OCI-LY7 (cell line): ENCODE measurements at regions not wholly inside any gene's neighbourhood (a gene's known extent, or its start where the extent isn't known, plus 50 kb on each side); places are given as distances from the start of the nearest gene placed in this dataset.

Source experiments
- BruUV-seq: library from RNA; stranded (reverse); fragments of 400-500 nt; replicated peaks from 2 replicates; lab custom pipeline; 2021; lab: Mats Ljungman, UMichigan
- CTCF ChIA-PET: fragments of 300-600 bp; sonication (Branson Sonifier 250); formaldehyde crosslinking; loops from one replicate; lab custom pipeline; 2022; ENCODE audit warnings: antibody characterized with exemption; ENCODE audit not compliant: unreplicated experiment; lab: Charles Lee
- POLR2A ChIA-PET: fragments of 300-600 bp; sonication (Branson Sonifier 250); formaldehyde crosslinking; loops from one replicate; lab custom pipeline; 2022; ENCODE audit warnings: antibody characterized with exemption; lab: Charles Lee
- DNase-seq: peaks from one replicate; pipeline ENCODE4 v3.0.0-alpha.2; 2015; ENCODE audit warnings: low spot score
- H2AFZ ChIP-seq: fragments of 200-600 bp; sonication (generic), shearing (Covaris generic); 2 replicates; pipeline ENCODE4 v1.6.1; 2014; ENCODE audit warnings: mild to moderate bottlenecking, antibody characterized with exemption, low read length, moderate library complexity
- H3K27ac ChIP-seq: fragments of 200-600 bp; sonication (generic); 2 replicates; pipeline ENCODE4 v1.5.1; 2014; ENCODE audit warnings: mixed run types, low read depth, mild to moderate bottlenecking, moderate library complexity, low read length, inconsistent platforms; ENCODE audit not compliant: poor library complexity, severe bottlenecking
- H3K36me3 ChIP-seq: fragments of 200-600 bp; sonication (generic); 2 replicates; pipeline ENCODE4 v1.6.1; 2014; ENCODE audit warnings: mild to moderate bottlenecking, antibody characterized with exemption, low read length, moderate library complexity, mixed read lengths; ENCODE audit not compliant: insufficient read depth
- H3K4me1 ChIP-seq: fragments of 200-600 bp; sonication (generic); 2 replicates; pipeline ENCODE4 v1.5.1; 2014; ENCODE audit warnings: mild to moderate bottlenecking, low read length; ENCODE audit not compliant: insufficient read depth, poor library complexity, severe bottlenecking
- H3K4me2 ChIP-seq: fragments of 200-600 bp; sonication (generic); 2 replicates; pipeline ENCODE4 v1.6.1; 2014; ENCODE audit warnings: mild to moderate bottlenecking, low read length
- H3K4me3 ChIP-seq: fragments of 200-600 bp; sonication (generic); 2 replicates; pipeline ENCODE4 v1.5.1; 2014; ENCODE audit warnings: mild to moderate bottlenecking, low read depth, low read length; ENCODE audit not compliant: poor library complexity, severe bottlenecking
- H3K79me2 ChIP-seq: fragments of 200-600 bp; sonication (generic); 2 replicates; pipeline ENCODE4 v1.6.1; 2016; ENCODE audit warnings: low read depth, mild to moderate bottlenecking, low read length, moderate library complexity, mixed read lengths; ENCODE audit not compliant: insufficient read depth
- H3K9me2 ChIP-seq: fragments of 200-600 bp; sonication (generic); 2 replicates; pipeline ENCODE4 v1.6.1; 2016; ENCODE audit warnings: mild to moderate bottlenecking, low read length, mixed read lengths; ENCODE audit not compliant: insufficient read depth
- H3K9me3 ChIP-seq: fragments of 200-600 bp; sonication (generic); 2 replicates; pipeline ENCODE4 v1.6.1; 2014; ENCODE audit warnings: mild to moderate bottlenecking, mixed run types, low read length, mixed read lengths
- H4K20me1 ChIP-seq: fragments of 200-600 bp; sonication (generic); 2 replicates; pipeline ENCODE4 v1.6.1; 2014; ENCODE audit warnings: mild to moderate bottlenecking, antibody characterized with exemption, low read length, moderate library complexity, mixed read lengths; ENCODE audit not compliant: insufficient read depth
- EZH2phosphoT487 ChIP-seq: fragments of 200-600 bp; sonication (generic); IDR thresholded peaks from 2 replicates; pipeline ENCODE4 v1.6.1; 2018; ENCODE audit warnings: low read depth, borderline replicate concordance, mild to moderate bottlenecking, mixed run types, antibody characterized with exemption, low read length, moderate library complexity, mixed read lengths
- intact Hi-C: fragments of 100-400 bp; cut with micrococcal nuclease; formaldehyde crosslinking; loops from one replicate; pipeline ENCODE4 v1.10.0; 2022; ENCODE audit not compliant: unreplicated experiment
- TF ChIP-seq, protein P1 (sequence below): fragments of 200-600 bp; sonication (generic); conservative IDR thresholded peaks from 2 replicates; pipeline ENCODE4 v1.5.1; 2014; ENCODE audit warnings: mild to moderate bottlenecking, antibody characterized with exemption, low read length, moderate library complexity, mixed read lengths

DNA sequence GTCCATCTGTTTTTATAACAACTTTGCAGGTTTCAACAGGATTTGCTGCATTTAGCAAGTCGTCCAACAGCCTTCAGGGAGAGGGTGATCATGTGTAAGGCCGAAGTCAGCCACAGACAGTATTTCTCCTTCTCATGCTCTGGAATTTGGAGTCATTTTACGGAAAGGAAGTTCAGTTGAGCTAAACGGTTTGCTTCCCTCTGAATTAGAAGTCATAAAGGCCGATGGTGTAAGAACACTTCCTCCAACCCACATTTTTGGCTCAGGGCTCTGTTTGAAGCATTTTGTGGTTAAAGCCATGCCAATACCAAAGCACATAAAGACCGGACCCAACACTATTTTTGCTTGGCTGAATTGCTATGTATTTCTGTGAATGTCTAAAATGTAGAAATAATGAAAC lies 129.5 kb downstream of the TMEM182 start:
- intact Hi-C loops, result no loop called here
- CTCF ChIA-PET, result no interaction called here
- no TSS peak for BruUV-seq

DNA sequence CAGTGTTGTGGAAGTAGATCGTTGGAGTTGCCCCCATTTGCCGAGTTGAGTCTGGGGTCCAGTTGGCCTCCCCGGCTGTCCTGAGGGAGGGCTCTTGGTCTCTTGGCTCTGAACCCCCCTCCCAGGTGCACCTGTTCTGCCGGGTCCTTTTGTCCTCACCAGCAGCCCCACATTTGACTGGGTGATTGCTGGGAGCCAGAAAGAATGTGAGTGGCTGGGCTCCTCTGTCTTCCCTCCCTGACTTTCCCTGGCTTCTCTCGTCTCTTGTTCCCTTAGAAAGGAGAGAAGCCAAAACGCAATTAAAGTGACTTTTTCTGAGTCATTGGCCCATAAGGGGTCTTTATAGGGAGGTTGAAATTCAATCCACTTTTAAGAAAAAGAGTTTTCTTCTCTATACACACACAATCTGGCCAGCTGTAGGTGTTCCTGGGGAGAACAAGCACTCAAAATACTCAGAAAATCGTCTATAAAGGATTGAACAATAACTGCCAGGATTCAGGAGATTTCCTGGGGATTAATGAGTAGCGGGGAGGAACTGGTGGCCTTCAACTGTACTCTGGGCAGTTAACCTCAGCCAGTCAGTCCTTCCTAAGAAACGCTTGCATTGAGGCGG lies 131.0 kb downstream of the TMEM182 start:
- Histone ChIP-seq H3K4me2 (no peak overlapping the region), H3K9me3 (no peaks in the 10 kb centered on the region), H3K4me1 (no peaks in the 10 kb centered on the region), H3K4me3 (no peak overlapping the region), H3K27ac (no peak overlapping the region), H3K9me2 (no peaks in the 10 kb centered on the region), H3K36me3 (no peaks in the 10 kb centered on the region), H4K20me1 (no peaks in the 10 kb centered on the region), H3K79me2 (no peaks in the 10 kb centered on the region), H2AFZ (no peak overlapping the region)
- POLR2A ChIA-PET, result no interaction called here
- no peak for TF ChIP-seq EZH2phosphoT487
- TF ChIP-seq, protein P1, sequence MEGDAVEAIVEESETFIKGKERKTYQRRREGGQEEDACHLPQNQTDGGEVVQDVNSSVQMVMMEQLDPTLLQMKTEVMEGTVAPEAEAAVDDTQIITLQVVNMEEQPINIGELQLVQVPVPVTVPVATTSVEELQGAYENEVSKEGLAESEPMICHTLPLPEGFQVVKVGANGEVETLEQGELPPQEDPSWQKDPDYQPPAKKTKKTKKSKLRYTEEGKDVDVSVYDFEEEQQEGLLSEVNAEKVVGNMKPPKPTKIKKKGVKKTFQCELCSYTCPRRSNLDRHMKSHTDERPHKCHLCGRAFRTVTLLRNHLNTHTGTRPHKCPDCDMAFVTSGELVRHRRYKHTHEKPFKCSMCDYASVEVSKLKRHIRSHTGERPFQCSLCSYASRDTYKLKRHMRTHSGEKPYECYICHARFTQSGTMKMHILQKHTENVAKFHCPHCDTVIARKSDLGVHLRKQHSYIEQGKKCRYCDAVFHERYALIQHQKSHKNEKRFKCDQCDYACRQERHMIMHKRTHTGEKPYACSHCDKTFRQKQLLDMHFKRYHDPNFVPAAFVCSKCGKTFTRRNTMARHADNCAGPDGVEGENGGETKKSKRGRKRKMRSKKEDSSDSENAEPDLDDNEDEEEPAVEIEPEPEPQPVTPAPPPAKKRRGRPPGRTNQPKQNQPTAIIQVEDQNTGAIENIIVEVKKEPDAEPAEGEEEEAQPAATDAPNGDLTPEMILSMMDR, result no peak
- no peak for DNase-seq
- no TSS peak for BruUV-seq
- CTCF ChIA-PET, result no interaction called here
- intact Hi-C loops, result no loop called here

More for the DNA sequence above, 129.5 kb downstream of the TMEM182 start:
- H4K20me1 ChIP-seq, result no peaks in the 10 kb centered on the region
- H3K4me3 ChIP-seq, result no peak overlapping the region
- no peaks in the 10 kb centered on the region for H3K4me1 ChIP-seq
- no peak overlapping the region for H3K4me2 ChIP-seq
- H3K9me2 ChIP-seq, result no peaks in the 10 kb centered on the region
- POLR2A ChIA-PET, result no interaction called here
- no peak for DNase-seq
- no peak overlapping the region for H2AFZ ChIP-seq
- H3K36me3 ChIP-seq, result no peaks in the 10 kb centered on the region
- TF ChIP-seq, protein P1, result no peak
- TF ChIP-seq EZH2phosphoT487, result no peak
- no peaks in the 10 kb centered on the region for H3K9me3 ChIP-seq
- no peaks in the 10 kb centered on the region for H3K79me2 ChIP-seq
- H3K27ac ChIP-seq, result no peak overlapping the region

DNA sequence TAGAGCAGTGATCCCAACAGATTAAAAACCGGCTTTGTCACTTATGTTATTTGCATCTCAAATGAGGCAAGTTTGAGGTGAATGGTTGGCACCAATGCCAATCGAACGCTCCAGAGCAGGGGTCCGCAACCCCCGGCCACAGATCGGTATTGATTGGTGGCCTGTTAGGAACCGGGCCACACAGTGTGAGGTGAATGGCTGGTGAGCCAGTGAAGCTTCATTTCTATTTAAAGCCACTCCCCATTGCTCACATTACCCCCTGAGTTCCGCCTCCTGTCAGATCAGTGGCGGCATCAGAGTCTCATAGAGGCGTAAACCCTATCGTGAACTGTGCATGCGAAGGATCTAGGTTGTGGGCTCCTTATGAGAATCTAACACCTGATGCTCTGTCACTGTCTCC lies 132.0 kb downstream of the TMEM182 start:
- no peak for DNase-seq
- BruUV-seq, result no TSS peak
- ChIA-PET POLR2A (no interaction called here), CTCF (no interaction called here)
- Histone ChIP-seq H2AFZ (no peak overlapping the region), H3K4me1 (no peaks in the 10 kb centered on the region), H3K4me3 (no peak overlapping the region), H4K20me1 (no peaks in the 10 kb centered on the region), H3K4me2 (no peak overlapping the region), H3K9me3 (no peaks in the 10 kb centered on the region), H3K79me2 (no peaks in the 10 kb centered on the region), H3K36me3 (no peaks in the 10 kb centered on the region), H3K9me2 (no peaks in the 10 kb centered on the region), H3K27ac (no peak overlapping the region)
- intact Hi-C loops, result no loop called here
- TF ChIP-seq EZH2phosphoT487, result no peak
- TF ChIP-seq, protein P1, result no peak
